ENCODE measurements at regions not wholly inside any gene's neighbourhood (a gene's known extent, or its start where the extent isn't known, plus 50 kb on each side); places are given as distances from the start of the nearest gene placed in this dataset.
A peak's percentile ranks its signal among the peaks of the same experiment; 100 is the strongest.

GRCh38 chr13:75220861-75221260, 261.1 kb downstream of the TBC1D4 start:
- no peak for DNase-seq (ENCODE audit: low read depth)
- no peak for TF ChIP-seq CTCF (conservative IDR thresholded peaks at IDR 0.05; ENCODE audit: low read depth, low read length)
- H3K4me3 ChIP-seq (ENCODE audit: low read length), result no peak overlapping the region

- DNase-seq (ENCODE audit: low read depth), result no peak
- no peak overlapping the region for H3K4me3 ChIP-seq (ENCODE audit: low read length)
- no peak for TF ChIP-seq CTCF (conservative IDR thresholded peaks at IDR 0.05; ENCODE audit: low read depth, low read length)
Observed at GRCh38 chr13:75220238-75220542, 261.8 kb downstream of the TBC1D4 start.

GRCh38 chr13:75219479-75220237, 262.3 kb downstream of the TBC1D4 start:
- peak overlapping the region; percentile 48 for H3K4me3 ChIP-seq (ENCODE audit: low read length)
- TF ChIP-seq CTCF (conservative IDR thresholded peaks at IDR 0.05; ENCODE audit: low read depth, low read length), result peak; percentile 88
- DNase-seq (ENCODE audit: low read depth), result no peak

- no peak overlapping the region for H3K4me3 ChIP-seq (ENCODE audit: low read length)
- TF ChIP-seq CTCF (conservative IDR thresholded peaks at IDR 0.05; ENCODE audit: low read depth, low read length), result no peak
- DNase-seq (ENCODE audit: low read depth), result peak; percentile 75
Observed at GRCh38 chr13:75217949-75218348, 264.0 kb downstream of the TBC1D4 start.

GRCh38 chr13:75216038-75216437, 265.9 kb downstream of the TBC1D4 start:
- DNase-seq (ENCODE audit: low read depth), result no peak
- no peak for TF ChIP-seq CTCF (conservative IDR thresholded peaks at IDR 0.05; ENCODE audit: low read depth, low read length)
- H3K4me3 ChIP-seq (ENCODE audit: low read length), result no peak overlapping the region

GRCh38 chr13:75214846-75215245, 267.1 kb downstream of the TBC1D4 start:
- no peak overlapping the region for H3K4me3 ChIP-seq (ENCODE audit: low read length)
- no peak for TF ChIP-seq CTCF (conservative IDR thresholded peaks at IDR 0.05; ENCODE audit: low read depth, low read length)
- DNase-seq (ENCODE audit: low read depth), result no peak

GRCh38 chr13:75202981-75203380, 279.0 kb downstream of the TBC1D4 start:
- no peak for TF ChIP-seq CTCF (conservative IDR thresholded peaks at IDR 0.05; ENCODE audit: low read depth, low read length)
- DNase-seq (ENCODE audit: low read depth), result no peak
- H3K4me3 ChIP-seq (ENCODE audit: low read length), result no peak overlapping the region

All from retinal pigment epithelial cell (primary cell).